ENCODE measurements at regions not wholly inside any gene's neighbourhood (a gene's known extent, or its start where the extent isn't known, plus 50 kb on each side); places are given as distances from the start of the nearest gene placed in this dataset.

DNA sequence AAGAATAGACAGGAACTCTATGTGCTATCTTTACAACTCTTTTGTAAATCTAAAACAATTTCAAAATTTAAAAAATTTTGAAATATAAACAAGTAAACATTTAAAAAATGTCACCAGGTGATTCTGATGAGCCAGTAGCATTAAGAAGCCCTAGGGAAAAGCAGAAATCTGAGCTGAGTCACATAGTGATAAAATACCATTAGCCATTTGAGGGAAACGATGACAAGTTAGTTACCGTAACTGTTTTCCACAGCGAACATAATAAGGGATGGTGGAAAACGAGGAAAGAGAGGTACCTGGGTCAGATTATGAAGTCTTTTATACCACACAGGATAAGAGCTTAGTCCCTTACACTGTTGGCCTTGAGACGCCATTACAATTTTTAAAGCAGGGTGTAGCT lies 55.5 kb downstream of the PRR15 start:
- Histone ChIP-seq H3K9me3 (replicated peaks in 1 of 3) (no peaks in the 10 kb centered on the region), H3K27ac (no peak overlapping the region), H3K27me3 (no peaks in the 10 kb centered on the region), H3K4me3 (no peak overlapping the region), H3K4me1 (replicated peaks in 1 of 2) (no peaks in the 10 kb centered on the region), H3K36me3 (replicated peaks in 1 of 2) (no peaks in the 10 kb centered on the region)
- no peak for TF ChIP-seq POLR2A (IDR thresholded peaks at IDR 0.05)
- TF ChIP-seq, protein P1, sequence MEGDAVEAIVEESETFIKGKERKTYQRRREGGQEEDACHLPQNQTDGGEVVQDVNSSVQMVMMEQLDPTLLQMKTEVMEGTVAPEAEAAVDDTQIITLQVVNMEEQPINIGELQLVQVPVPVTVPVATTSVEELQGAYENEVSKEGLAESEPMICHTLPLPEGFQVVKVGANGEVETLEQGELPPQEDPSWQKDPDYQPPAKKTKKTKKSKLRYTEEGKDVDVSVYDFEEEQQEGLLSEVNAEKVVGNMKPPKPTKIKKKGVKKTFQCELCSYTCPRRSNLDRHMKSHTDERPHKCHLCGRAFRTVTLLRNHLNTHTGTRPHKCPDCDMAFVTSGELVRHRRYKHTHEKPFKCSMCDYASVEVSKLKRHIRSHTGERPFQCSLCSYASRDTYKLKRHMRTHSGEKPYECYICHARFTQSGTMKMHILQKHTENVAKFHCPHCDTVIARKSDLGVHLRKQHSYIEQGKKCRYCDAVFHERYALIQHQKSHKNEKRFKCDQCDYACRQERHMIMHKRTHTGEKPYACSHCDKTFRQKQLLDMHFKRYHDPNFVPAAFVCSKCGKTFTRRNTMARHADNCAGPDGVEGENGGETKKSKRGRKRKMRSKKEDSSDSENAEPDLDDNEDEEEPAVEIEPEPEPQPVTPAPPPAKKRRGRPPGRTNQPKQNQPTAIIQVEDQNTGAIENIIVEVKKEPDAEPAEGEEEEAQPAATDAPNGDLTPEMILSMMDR (IDR thresholded peaks at IDR 0.05), result no peak
- 83 to 93% (median 90%) methylated on average over 5 of the region's 5 CpGs for WGBS, 4 donors
- no peak for DNase-seq
- intact Hi-C loops (cut with DNase I), result no loop called here

DNA sequence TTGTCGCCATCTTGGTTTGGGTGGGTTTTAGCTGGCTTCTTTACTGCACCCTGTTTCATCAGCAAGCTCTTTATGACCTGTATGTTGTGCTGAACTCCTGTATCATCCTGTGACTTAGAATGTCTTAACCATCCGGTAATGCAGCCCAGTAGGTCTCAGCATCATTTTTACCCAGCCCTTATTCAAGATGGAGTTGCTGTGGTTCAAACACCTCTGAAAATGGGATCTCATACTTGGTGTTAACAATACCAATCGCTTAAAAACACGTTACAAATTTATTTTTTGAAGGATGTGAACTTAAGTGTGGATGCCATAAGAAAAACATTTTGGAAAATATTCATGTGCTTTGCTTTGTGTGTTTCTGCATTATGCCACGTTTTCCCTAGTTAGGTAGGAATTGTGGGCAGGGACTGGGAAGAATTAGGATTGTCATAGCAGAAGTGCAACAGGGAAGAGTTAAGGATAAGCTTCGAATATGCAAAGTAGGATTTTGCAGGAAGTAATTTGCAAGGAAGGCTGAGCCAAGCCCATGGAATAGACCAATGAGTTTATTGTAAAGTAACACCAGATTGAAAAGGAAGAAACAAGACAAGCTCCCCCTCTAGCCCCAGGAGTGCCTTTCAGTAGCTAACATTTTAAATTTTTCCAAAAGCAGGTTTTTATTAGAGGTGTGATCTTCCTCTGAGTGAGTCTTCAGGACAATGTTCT lies 56.4 kb downstream of the PRR15 start:
- 65 to 75% (median 73%) methylated on average over 6 of the region's 6 CpGs for WGBS, 4 donors

DNA sequence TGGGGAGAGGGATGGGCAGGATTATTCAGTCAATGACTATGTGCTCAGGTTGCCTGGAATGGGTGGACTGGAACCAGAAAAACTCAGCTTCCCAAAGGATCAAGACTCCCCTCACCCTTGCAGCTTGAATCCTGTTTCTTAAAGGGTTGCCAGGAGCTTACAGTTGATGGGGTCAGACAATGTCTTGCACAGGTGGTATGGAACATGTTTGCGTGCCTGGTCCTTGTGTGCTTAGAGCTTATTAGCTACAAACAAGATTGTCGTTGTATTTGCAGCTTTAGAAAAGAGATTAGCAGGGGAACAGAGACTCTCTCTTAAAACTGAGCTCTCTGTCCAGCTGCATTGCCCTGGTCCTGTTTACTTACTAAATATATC lies 56.9 kb downstream of the PRR15 start:
- TF ChIP-seq POLR2A (IDR thresholded peaks at IDR 0.05), result no peak
- TF ChIP-seq, protein P1 (IDR thresholded peaks at IDR 0.05), result no peak
- intact Hi-C loops (cut with DNase I), result no loop called here
- Histone ChIP-seq H3K27me3 (no peaks in the 10 kb centered on the region), H3K4me1 (replicated peaks in 1 of 2) (no peaks in the 10 kb centered on the region), H3K27ac (no peak overlapping the region), H3K36me3 (replicated peaks in 1 of 2) (no peaks in the 10 kb centered on the region), H3K4me3 (no peak overlapping the region), H3K9me3 (replicated peaks in 1 of 3) (no peaks in the 10 kb centered on the region)
- no peak for DNase-seq
- 76 to 94% (median 86%) methylated on average over 2 of the region's 2 CpGs for WGBS, 4 donors

More for the DNA sequence above, 56.4 kb downstream of the PRR15 start:
- H3K4me1 ChIP-seq (replicated peaks in 1 of 2), result no peaks in the 10 kb centered on the region
- no peak for TF ChIP-seq POLR2A (IDR thresholded peaks at IDR 0.05)
- TF ChIP-seq, protein P1 (IDR thresholded peaks at IDR 0.05), result no peak
- H3K27me3 ChIP-seq, result no peaks in the 10 kb centered on the region
- H3K4me3 ChIP-seq, result no peak overlapping the region
- H3K36me3 ChIP-seq (replicated peaks in 1 of 2), result no peaks in the 10 kb centered on the region
- H3K27ac ChIP-seq, result no peak overlapping the region
- intact Hi-C loops (cut with DNase I), result no loop called here
- no peak for DNase-seq
- H3K9me3 ChIP-seq (replicated peaks in 1 of 3), result no peaks in the 10 kb centered on the region

DNA sequence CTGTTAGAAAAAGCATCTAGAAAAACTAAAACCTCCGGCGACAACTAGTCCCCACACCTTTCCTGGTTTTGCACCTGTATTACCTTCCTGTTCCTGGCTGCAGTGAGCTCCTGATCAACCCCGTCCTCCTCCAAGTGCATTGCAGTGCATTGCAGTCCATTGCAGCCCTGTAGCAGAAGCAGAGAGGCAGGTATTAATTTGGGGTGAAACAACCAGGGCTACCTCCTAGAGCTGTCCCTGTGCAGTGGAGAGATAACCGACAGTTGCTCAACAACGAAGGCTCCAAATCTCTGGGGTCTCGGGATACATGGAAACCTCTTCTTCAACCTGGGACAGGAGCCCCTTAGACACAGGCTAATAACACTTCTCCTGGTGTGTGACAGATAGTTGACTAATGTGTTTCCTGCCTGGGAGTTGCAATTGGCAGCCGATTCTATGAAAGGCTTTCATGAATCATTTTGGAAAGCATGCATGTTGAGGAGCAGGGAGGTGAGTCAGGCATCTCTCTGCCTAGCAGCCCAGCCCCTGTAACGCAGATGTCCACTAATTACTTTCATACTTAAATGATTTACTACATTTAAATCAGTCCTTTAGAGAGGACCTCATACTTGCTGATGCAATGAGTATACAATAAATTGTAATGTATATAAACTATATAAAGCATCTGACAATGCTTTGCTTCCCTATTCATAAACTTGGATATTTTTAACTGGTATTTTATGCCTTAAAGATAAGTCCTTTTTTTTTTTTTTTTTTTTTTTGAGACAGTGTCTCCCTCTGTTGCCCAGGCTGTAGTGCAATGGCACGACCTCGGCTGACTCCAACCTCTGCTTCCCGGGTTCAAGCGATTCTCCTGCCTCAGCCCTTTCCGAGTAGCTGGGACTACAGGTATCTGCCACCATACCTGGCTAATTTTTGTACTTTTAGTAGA lies 59.0 kb downstream of the PRR15 start:
- peak in 3 of 7 donors; percentile 26 to 30 (median 27) for DNase-seq
- no peaks in the 10 kb centered on the region for H3K27me3 ChIP-seq
- no peak overlapping the region for H3K27ac ChIP-seq
- TF ChIP-seq POLR2A (IDR thresholded peaks at IDR 0.05), result no peak
- TF ChIP-seq, protein P1 (IDR thresholded peaks at IDR 0.05), result no peak
- H3K4me1 ChIP-seq (replicated peaks in 1 of 2), result no peaks in the 10 kb centered on the region
- intact Hi-C loops (cut with DNase I), result no loop called here
- H3K4me3 ChIP-seq, result no peak overlapping the region
- 72 to 77% (median 75%) methylated on average over 13 of the region's 13 CpGs for WGBS, 4 donors
- no peaks in the 10 kb centered on the region for H3K9me3 ChIP-seq (replicated peaks in 1 of 3)
- H3K36me3 ChIP-seq (replicated peaks in 1 of 2), result no peaks in the 10 kb centered on the region
